ENCODE measurements at regions not wholly inside any gene's neighbourhood (a gene's known extent, or its start where the extent isn't known, plus 50 kb on each side); places are given as distances from the start of the nearest gene placed in this dataset.
"Not testable (repeated sequence)": the region's sequence is repeated elsewhere in the genome, so short reads cannot be mapped to it uniquely, and the experiment has no call there.

- ATAC-seq = peak; percentile 52
Observed at GRCh38 chr9:82456642-82457041, 468.1 kb downstream of the SPATA31D1 start.

- no peak for ATAC-seq
Observed at GRCh38 chr9:82457298-82457697, 468.7 kb downstream of the SPATA31D1 start.

- ATAC-seq = no peak
Observed at GRCh38 chr9:82457891-82458290, 469.3 kb downstream of the SPATA31D1 start.

GRCh38 chr9:82458296-82458695 is 469.7 kb downstream of the SPATA31D1 start:
- ATAC-seq = no peak

- no peak for ATAC-seq
Observed at GRCh38 chr9:82466616-82467260, 478.2 kb downstream of the SPATA31D1 start.

- ATAC-seq = no peak
Observed at GRCh38 chr9:82467436-82467835, 478.9 kb downstream of the SPATA31D1 start.

- no peak for ATAC-seq
Observed at GRCh38 chr9:82474235-82474634, 485.7 kb downstream of the SPATA31D1 start.

- no peak for ATAC-seq
Observed at GRCh38 chr9:82475584-82476301, 487.2 kb downstream of the SPATA31D1 start.

- no peak for ATAC-seq
Observed at GRCh38 chr9:82480921-82481320, 492.3 kb downstream of the SPATA31D1 start.

- no peak for ATAC-seq
Observed at GRCh38 chr9:82487935-82488312, 499.4 kb downstream of the SPATA31D1 start.

GRCh38 chr9:82488313-82489200 is 500.0 kb downstream of the SPATA31D1 start:
- peak; percentile 11 for ATAC-seq

GRCh38 chr9:82489201-82489821 is 500.7 kb downstream of the SPATA31D1 start:
- ATAC-seq = peak; percentile 43

- ATAC-seq = peak; percentile 33
Observed at GRCh38 chr9:82490019-82490499, 501.5 kb downstream of the SPATA31D1 start.

- ATAC-seq = not testable (repeated sequence)
Observed at GRCh38 chr9:82490821-82491220, 502.2 kb downstream of the SPATA31D1 start.

GRCh38 chr9:82491604-82492003 is 503.0 kb downstream of the SPATA31D1 start:
- ATAC-seq = no peak

- no peak for ATAC-seq
Observed at GRCh38 chr9:82492274-82492673, 503.7 kb downstream of the SPATA31D1 start.

- no peak for ATAC-seq
Observed at GRCh38 chr9:82495884-82496777, 507.6 kb downstream of the SPATA31D1 start.

GRCh38 chr9:82498541-82499317 is 510.2 kb downstream of the SPATA31D1 start:
- ATAC-seq = no peak

- ATAC-seq = no peak
Observed at GRCh38 chr9:82499337-82499736, 510.8 kb downstream of the SPATA31D1 start.

- no peak for ATAC-seq
Observed at GRCh38 chr9:82504620-82505019, 516.0 kb downstream of the SPATA31D1 start.

- no peak for ATAC-seq
Observed at GRCh38 chr9:82511626-82512025, 523.1 kb downstream of the SPATA31D1 start.
